SK-N-SH treated with all-trans-retinoic acid at 6 μM for 48 hours (cell line): ENCODE measurements at regions not wholly inside any gene's neighbourhood (a gene's known extent, or its start where the extent isn't known, plus 50 kb on each side); places are given as distances from the start of the nearest gene placed in this dataset.

Experiments used
- BACH2 ChIP-seq: fragments of 250-450 bp; sonication (Bioruptor Pico); IDR thresholded peaks from 2 replicates; pipeline ENCODE4 v1.9.0; 2021; ENCODE audit warnings: mild to moderate bottlenecking, borderline replicate concordance
- ESRRG ChIP-seq: fragments of 250-450 bp; sonication (Bioruptor Pico); IDR thresholded peaks from 2 replicates; pipeline ENCODE4 v1.6.1; 2021; ENCODE audit warnings: mild to moderate bottlenecking
- GLIS3 ChIP-seq: fragments of 250-450 bp; sonication (Bioruptor Pico); IDR thresholded peaks from 2 replicates; pipeline ENCODE4 v1.5.0; 2020; ENCODE audit warnings: mild to moderate bottlenecking, moderate library complexity
- ZFP3 ChIP-seq: fragments of 250-450 bp; sonication (Bioruptor Pico); IDR thresholded peaks from 2 replicates; pipeline ENCODE4 v1.5.0; 2020; ENCODE audit warnings: mild to moderate bottlenecking, moderate library complexity
- TF ChIP-seq, protein P1 (sequence below): fragments of 250-450 bp; sonication (Bioruptor Pico); IDR thresholded peaks from 2 replicates; pipeline ENCODE4 v1.8.0; 2021; ENCODE audit warnings: low read depth, mild to moderate bottlenecking, moderate library complexity, borderline replicate concordance
- TF ChIP-seq, protein P2 (sequence below): fragments of 250-450 bp; sonication (Bioruptor Pico); IDR thresholded peaks from 2 replicates; pipeline ENCODE4 v1.8.0; 2020; ENCODE audit warnings: mild to moderate bottlenecking, moderate library complexity, borderline replicate concordance
- TF ChIP-seq, protein P3 (sequence below): fragments of 250-450 bp; sonication (Bioruptor Pico); IDR thresholded peaks from 2 replicates; pipeline ENCODE4 v1.5.0; 2020; ENCODE audit warnings: mild to moderate bottlenecking, moderate library complexity
- TF ChIP-seq, protein P4 (sequence below): fragments of 250-450 bp; sonication (Bioruptor Pico); IDR thresholded peaks from 2 replicates; pipeline ENCODE4 v1.5.1; 2021; ENCODE audit warnings: mild to moderate bottlenecking, moderate library complexity

DNA sequence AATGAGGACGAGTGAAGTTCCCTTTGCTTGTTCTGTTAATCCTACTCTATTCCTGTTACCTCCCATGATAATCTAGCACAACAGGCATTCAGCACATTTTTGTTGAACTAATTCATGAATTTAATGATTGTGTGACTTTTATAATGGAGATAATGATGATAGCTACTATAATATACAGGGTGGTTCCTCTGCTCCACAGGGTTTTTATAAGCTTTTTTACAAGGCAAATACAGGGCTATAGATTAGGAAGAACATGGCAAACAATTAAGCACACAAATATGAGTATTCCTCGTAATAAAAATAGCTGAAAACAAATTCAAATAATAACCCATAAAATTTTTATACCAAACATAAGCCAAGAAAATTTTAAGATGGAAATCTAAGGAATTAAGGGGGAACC, 145.6 kb upstream of the TMTC1 start:
- TF ChIP-seq, protein P1, sequence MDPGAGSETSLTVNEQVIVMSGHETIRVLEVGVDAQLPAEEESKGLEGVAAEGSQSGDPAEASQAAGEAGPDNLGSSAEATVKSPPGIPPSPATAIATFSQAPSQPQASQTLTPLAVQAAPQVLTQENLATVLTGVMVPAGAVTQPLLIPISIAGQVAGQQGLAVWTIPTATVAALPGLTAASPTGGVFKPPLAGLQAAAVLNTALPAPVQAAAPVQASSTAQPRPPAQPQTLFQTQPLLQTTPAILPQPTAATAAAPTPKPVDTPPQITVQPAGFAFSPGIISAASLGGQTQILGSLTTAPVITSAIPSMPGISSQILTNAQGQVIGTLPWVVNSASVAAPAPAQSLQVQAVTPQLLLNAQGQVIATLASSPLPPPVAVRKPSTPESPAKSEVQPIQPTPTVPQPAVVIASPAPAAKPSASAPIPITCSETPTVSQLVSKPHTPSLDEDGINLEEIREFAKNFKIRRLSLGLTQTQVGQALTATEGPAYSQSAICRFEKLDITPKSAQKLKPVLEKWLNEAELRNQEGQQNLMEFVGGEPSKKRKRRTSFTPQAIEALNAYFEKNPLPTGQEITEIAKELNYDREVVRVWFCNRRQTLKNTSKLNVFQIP (CRISPR knock-in tag) = no peak
- TF ChIP-seq, protein P2, sequence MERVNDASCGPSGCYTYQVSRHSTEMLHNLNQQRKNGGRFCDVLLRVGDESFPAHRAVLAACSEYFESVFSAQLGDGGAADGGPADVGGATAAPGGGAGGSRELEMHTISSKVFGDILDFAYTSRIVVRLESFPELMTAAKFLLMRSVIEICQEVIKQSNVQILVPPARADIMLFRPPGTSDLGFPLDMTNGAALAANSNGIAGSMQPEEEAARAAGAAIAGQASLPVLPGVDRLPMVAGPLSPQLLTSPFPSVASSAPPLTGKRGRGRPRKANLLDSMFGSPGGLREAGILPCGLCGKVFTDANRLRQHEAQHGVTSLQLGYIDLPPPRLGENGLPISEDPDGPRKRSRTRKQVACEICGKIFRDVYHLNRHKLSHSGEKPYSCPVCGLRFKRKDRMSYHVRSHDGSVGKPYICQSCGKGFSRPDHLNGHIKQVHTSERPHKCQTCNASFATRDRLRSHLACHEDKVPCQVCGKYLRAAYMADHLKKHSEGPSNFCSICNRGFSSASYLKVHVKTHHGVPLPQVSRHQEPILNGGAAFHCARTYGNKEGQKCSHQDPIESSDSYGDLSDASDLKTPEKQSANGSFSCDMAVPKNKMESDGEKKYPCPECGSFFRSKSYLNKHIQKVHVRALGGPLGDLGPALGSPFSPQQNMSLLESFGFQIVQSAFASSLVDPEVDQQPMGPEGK = no peak
- TF ChIP-seq, protein P3, sequence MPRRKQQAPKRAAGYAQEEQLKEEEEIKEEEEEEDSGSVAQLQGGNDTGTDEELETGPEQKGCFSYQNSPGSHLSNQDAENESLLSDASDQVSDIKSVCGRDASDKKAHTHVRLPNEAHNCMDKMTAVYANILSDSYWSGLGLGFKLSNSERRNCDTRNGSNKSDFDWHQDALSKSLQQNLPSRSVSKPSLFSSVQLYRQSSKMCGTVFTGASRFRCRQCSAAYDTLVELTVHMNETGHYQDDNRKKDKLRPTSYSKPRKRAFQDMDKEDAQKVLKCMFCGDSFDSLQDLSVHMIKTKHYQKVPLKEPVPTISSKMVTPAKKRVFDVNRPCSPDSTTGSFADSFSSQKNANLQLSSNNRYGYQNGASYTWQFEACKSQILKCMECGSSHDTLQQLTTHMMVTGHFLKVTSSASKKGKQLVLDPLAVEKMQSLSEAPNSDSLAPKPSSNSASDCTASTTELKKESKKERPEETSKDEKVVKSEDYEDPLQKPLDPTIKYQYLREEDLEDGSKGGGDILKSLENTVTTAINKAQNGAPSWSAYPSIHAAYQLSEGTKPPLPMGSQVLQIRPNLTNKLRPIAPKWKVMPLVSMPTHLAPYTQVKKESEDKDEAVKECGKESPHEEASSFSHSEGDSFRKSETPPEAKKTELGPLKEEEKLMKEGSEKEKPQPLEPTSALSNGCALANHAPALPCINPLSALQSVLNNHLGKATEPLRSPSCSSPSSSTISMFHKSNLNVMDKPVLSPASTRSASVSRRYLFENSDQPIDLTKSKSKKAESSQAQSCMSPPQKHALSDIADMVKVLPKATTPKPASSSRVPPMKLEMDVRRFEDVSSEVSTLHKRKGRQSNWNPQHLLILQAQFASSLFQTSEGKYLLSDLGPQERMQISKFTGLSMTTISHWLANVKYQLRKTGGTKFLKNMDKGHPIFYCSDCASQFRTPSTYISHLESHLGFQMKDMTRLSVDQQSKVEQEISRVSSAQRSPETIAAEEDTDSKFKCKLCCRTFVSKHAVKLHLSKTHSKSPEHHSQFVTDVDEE = no peak
- no peak for TF ChIP-seq ESRRG (CRISPR knock-in tag)
- TF ChIP-seq GLIS3 (CRISPR knock-in tag) = no peak
- TF ChIP-seq BACH2 (CRISPR knock-in tag) = no peak
- TF ChIP-seq, protein P4, sequence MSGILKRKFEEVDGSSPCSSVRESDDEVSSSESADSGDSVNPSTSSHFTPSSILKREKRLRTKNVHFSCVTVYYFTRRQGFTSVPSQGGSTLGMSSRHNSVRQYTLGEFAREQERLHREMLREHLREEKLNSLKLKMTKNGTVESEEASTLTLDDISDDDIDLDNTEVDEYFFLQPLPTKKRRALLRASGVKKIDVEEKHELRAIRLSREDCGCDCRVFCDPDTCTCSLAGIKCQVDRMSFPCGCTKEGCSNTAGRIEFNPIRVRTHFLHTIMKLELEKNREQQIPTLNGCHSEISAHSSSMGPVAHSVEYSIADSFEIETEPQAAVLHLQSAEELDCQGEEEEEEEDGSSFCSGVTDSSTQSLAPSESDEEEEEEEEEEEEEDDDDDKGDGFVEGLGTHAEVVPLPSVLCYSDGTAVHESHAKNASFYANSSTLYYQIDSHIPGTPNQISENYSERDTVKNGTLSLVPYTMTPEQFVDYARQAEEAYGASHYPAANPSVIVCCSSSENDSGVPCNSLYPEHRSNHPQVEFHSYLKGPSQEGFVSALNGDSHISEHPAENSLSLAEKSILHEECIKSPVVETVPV (CRISPR knock-in tag) = no peak
- no peak for TF ChIP-seq ZFP3
